Peyer's patch (tissue), 4 donors: ENCODE measurements at regions not wholly inside any gene's neighbourhood (a gene's known extent, or its start where the extent isn't known, plus 50 kb on each side); places are given as distances from the start of the nearest gene placed in this dataset.

Source experiments
- CTCF ChIP-seq, 6 experiments: fragments of 450-650 bp in 4 of 6; fragments of 200-600 bp in 2 of 6; sonication (generic) in 1 of 6; IDR thresholded peaks; one replicate each; pipeline ENCODE4 v1.5.1; 2017 to 2019; ENCODE audit warnings: antibody characterized with exemption in 6 of 6, mild to moderate bottlenecking in 3 of 6, moderate library complexity in 1 of 6
- POLR2A ChIP-seq, 2 donors: fragments of 450-650 bp; IDR thresholded peaks; one replicate each; pipeline ENCODE4 v1.5.1; 2017; ENCODE audit warnings: antibody characterized with exemption in 2 of 2, mild to moderate bottlenecking in 2 of 2, moderate library complexity in 2 of 2

DNA sequence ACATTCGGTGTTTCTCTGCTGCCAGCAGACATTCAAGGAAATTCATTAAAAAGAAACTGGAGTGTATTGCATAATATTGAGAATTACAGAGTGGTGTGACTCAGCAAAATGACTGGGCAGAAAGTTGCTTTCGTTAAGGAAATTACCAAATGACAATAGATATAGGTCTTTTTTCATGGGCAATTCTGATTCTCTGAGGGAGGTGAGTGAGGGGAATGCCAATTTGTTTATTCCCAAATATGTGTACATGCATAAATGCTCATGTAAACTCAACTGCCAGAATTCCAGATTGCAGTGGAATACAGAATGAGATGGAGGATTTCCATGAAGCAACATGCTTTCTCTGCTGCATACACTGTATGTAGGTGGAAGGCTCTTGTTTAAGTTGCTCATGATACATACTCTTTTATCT lies 1730.1 kb downstream of the SLITRK5 start:
- TF ChIP-seq CTCF (IDR thresholded peaks at IDR 0.05), result no peak
- no peak for TF ChIP-seq POLR2A (IDR thresholded peaks at IDR 0.05)
